Pons (tissue), 1 donor: ENCODE measurements at regions not wholly inside any gene's neighbourhood (a gene's known extent, or its start where the extent isn't known, plus 50 kb on each side); places are given as distances from the start of the nearest gene placed in this dataset.
A peak's percentile ranks its signal among the peaks of the same experiment; 100 is the strongest.

Source experiments
- DNase-seq: peaks from one replicate; pipeline ENCODE4 v3.0.0-alpha.2; 2016; ENCODE audit warnings: low spot score

DNA sequence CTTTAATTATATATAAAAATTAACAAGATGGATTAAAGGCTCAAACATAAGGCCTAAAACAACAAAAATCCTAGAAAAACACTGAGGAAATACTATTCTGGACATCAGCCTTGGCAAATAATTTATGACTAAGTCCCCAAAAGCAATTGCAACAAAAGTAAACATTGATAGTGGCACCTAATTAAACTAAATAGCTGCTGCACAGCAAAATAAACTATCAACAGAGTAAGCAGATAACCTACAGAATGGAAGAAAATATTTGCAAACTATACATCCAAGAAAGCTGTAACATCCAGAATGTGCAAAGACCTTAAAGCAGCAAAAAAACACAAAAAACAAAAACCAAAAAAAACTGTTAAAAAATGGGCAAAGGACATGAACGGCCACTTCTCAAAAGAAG is 384.0 kb upstream of the SEMA3D start:
- no peak for DNase-seq

DNA sequence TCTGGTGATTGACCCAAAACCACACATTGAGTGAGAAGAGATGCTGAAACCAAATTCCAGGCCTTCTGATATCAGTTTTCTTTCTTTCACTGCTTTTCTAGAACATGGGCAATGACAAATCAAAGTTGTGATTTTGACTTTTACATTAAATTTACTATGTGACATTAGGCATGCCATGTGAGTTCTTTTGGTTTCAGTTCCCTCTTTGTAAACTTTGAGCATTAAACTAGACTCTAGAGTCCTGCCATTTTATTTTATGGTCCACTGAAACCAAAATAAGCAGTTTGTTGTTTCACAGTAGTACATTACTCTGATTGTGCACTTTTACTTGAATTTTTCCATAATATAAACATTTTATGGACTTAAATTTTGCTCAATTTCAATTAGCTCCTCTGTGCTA is 381.1 kb upstream of the SEMA3D start:
- no peak for DNase-seq

DNA sequence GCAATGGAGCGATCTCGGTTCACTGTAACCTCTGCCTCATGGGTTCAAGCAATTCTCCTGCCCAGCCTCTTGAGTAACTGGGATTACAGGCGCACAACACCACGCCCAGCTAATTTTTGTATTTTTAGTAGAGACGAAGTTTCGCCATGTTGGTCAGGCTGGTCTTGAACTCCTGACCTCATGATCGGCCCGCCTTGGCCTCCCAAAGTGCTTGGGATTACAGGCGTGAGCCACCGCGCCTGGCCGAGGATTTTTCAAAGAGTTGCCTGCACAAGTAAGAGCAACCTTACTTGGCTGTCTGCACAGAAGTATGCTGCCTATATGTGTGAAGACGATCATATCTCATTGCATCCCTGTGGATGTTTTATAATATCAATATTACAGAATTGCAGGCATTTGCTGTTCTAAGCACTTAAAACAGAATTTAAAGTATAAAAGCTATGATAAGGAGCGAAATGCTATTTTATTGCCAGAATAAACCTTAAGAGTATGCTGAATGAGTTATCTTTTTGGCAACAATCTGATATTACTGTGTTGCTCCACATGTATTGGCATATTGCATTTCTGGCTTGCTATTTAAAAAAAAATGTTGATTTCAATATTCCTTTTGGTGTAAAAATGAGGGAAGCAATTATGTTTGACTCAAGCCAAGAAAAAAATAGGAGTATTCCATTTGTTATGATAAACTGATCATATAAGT is 379.4 kb upstream of the SEMA3D start:
- DNase-seq, result no peak

DNA sequence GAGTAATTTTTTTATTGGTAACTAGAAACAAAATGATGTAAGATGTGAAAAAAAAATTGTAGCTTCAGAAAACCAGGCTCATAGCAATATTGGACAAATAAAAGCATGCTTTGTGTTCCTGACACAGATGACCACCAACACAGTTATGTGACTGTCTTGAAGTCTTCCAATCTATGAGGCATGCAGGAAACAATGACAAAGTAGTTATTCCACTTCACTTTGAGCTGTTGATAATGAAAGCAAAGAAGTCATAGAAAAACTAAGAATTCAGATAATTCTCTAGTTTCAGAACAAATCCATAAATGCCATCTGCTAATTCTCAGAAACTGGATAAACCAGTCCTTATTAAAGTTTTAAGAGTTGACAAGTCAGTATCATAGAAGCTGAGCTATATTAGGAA is 378.4 kb upstream of the SEMA3D start:
- DNase-seq, result peak; percentile 15

DNA sequence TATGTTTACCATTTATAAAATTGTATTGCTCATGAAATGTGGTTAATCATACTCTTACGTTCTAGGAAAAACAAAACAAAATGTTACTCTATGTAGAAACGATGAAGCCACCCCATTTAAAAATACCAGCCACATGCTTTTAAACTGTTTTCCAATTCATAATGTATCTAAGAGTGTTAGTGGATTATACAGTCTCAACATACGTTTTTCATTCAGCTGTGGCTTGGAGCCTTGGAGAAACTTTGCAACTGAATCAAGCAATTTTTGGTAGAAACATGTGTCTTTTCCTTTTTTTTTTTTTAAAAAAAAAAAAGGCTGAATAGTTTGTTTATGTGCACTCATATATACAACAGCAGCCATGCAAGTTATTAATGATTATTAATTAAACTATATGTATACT is 378.0 kb upstream of the SEMA3D start:
- no peak for DNase-seq

DNA sequence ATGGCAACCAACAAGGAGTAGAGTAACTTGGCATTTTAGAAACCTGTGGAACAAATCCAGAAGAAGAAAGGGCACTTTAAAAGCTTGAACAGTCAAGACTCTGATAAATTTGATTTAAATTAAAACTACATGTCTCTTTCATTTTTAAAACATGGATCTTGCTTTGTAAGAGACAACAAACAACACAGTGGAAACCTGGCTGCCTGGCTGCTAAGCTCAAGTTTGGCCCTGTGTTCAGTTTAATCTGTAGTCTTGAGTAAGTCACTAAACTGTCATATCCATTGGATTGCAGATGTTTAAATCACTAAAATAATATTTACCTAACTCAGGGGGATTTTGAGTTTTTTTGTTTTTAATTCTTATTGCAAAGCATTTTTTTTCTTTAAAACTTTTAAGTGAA is 374.9 kb upstream of the SEMA3D start:
- DNase-seq, result no peak

DNA sequence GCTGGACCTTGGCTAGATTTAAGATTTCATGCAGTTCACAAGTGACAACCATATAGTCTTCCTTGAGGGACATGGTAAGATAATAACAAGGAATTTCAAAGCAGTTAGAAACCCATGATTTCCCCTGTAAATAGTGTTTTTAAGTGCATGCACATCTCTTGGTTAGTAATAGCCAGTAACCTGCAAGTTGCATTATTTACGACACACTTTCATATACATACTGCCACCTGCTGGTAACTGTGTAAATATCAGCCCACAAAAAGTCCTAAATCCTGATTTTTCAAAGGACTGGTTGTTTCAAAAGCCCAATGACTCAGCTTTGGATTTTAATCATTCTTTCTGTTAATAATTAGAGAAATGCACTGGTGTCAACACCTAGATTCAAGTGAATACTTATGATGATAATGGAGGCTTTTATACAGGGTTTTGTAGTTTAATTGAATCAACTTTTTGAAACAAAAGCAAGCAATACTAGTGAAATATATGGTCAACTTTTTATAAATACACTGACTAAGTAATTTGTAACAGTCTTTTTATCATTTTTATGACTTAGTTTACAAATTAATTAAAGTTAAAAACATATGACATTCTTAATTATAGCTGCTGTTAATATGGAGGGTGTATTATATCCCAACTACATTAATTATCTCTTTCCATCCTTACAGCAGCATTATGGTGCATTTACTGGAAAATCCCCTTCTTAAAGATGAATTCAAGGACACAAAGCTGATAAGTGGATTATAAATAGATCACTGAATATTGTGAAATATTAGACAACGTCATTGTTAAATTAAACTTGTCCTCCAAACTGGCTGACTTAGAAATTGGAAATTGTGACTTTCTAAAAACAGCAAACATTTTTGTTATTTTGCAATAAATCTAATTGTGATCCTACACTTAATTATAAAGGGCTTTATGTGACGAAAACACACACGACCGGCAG is 367.7 kb upstream of the SEMA3D start:
- DNase-seq, result peak; percentile 79

DNA sequence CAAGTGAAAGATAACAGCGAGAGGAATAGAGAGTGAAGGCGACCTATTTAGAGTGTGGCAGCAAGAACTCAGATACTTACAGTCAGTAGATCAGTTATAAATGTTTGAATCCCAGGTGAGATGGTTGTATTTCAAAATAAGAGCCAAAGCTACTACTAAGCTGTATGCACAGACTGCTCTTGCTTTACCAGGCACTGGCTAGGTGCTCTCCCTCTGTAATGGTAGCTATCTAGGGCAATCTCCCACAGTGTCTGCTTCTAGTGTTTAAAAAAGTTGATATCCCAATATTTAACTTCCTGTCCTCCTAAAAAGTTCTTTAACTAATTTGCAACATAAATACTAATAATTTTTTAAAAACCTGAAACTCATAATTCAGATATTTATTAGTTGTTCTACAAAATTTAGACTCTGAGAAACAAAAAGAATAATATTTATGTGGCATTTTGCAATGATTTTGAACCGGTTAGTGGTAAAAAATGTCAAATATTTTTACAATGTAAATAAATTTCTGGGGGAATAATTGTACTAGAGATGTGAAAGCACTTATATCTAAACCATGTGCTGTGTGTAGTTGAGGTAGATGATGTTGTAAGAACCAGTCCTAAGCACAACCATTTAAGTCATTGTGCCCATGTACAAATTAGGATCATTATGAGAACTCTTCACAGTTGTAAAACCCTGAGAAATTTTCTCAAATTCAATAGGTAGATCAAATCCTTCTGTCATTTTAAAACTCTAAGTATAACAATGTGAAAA is 349.3 kb upstream of the SEMA3D start:
- DNase-seq, result no peak

DNA sequence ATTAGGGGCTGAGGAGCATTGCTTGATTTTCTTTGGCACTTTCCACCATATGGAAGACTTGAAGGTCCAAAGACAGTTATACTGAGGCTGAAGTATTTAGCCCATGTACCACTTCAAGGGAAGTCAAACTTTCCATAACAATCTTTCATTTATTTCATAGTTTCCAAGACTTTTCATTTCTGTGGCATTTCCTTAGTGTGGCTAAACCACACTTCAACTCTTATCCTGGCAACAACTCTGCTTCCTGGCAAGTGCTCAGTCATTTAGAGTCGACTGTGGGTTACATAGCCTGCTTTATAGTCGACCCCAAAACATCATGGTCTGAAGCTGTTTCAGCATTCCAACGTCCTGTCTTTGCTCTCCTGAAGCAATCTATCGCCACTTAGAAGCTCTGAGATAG is 343.0 kb upstream of the SEMA3D start:
- no peak for DNase-seq

DNA sequence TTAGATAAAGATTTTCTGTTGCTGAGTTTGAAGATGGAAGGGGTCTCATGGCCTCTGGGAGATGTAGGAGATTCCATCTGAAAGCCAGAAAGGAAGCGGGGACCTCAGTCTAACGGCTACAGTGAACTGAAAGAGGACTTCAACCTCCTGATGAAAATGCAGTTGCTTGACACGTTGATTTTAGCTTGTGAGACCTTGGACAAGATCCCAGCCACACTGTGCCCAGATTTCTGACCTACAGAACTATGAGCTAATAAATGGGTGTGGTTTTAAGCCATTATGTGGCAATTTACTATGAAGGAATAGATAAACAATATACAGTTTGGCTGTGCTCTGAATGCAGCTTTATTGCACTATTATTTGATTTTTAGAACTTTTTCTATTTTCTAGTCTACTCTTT is 342.3 kb upstream of the SEMA3D start:
- DNase-seq, result no peak

DNA sequence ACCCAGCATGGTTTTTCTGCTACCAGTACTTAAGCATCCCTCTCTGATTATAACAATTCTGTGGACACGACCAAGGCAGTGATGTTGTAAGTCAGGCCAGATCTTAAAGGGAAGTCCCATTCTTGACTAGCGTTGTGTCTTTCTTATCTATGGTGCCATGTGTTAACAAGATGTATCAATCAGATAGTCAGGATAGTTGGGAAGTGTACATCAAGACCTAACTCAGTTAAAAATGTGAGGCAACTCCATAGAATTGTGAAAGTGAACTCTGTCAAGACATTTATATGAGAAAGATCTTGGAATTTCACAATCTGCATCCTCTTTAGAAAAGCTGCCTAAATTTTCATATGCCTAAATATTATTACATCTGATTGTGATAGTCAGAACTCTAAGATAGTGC is 341.7 kb upstream of the SEMA3D start:
- no peak for DNase-seq

DNA sequence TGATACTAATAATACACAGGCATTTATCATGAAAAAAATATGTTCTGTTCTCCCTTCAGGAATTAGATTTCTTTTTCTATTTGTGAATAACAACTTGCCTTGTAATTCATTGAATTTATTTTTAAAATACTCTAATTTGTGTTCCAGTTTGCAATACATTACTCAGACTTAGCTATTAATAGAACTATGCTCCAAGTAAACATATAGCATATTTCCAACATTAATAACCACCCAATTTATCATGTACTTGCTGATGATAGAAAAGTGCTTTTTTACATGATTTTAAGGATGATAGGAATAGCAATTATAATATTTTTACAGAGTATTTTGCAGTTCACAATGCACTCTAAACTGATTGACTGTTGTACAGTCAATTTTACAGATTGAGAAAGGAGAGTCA is 338.8 kb upstream of the SEMA3D start:
- no peak for DNase-seq

DNA sequence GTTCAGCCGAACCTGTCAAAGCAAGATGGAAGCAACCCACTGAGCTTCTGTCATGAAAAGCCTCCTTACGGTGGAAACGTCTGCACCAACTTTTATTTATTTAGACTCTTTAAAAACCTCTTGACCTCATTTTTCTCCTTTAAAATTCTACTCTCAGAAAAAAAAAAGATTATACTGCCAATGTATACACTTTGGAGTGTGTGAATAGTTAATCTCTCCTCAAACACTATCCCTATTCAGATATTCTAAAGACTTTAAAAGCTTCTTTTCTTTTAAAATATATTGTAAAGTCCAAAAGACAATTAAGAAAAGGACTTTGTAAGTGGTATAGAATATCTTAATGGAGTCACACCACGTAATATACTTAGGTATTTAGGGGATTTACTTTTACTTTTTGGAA is 335.2 kb upstream of the SEMA3D start:
- no peak for DNase-seq

DNA sequence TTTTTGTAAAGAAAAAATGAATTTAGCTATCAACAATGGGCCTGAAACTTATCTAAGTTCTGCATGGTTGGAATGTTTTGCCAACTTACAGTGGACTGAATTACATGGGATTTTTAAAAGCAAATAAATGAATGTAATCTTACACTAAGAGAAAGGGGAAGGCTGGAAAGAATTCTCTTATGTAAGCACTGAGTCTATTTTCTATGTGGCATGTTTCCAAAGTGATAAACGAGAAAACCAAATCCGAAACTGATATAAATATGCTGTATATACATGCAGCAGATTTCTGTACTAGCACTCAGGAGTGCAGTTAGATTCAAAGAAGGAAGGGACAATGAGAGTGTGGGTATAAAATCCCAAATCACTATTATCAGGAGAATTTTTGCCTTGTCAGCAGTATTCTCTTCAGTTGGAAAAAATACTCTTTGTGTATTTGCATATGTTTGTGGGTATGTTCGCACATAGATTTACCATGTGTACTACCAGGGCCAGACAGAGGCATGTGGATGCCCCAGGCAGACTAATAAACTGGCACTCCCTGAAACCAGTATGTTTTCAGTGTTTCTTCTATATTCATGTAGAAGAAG is 334.3 kb upstream of the SEMA3D start:
- DNase-seq, result no peak

DNA sequence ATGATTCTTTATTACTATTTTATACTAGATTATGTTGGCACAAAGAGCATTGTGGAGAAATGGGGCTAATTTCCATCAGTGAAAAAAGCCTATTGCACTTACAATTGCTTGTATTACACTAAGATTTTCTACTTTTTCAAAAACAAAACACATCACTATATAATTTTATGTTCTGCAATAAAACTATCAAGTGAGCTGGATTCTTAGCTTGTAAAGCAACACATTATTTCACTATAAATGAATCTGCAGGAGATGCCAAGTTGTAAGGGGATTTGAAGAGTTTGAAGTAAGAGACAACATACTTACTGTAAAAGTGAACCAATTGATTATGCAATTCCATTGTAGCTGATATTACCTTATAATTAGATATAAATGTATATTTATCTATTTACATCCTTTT is 333.3 kb upstream of the SEMA3D start:
- no peak for DNase-seq

DNA sequence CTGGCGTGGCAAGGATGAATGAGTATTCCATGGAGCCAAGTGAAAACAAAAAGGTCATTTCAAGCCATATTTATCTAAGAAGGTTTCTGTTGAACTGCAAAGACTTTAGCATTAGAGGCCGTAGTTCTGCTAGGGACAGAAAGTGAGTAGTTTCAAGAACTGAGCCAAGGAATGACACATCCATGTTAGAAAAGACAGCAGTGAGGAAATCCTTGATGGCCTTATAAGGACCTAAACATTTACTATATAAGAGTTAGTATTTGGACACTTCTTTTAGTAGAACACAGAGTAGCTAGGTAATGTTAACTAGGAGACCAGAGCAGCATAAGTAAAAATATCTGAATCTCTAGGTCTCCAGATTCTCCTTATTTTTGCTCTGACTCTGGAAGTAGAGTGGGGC is 329.8 kb upstream of the SEMA3D start:
- no peak for DNase-seq

DNA sequence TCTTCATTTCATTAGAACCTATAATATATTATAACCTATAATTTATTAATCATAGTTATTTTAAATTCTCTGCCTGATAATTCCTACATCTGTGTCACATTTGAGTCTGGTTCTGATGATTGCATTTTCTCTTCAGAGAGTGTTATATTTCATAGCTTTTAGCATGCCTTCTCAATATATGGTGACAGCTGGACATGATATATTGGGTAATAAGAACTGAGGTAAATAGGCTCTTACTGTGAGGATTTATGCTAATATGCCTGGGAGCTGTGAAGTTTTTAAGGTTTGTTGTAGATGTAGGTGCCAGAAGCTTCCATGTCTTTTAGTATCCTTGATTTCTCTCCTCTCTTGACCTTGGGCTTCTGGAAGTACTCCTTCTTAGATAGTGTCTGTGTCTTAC is 325.9 kb upstream of the SEMA3D start:
- no peak for DNase-seq

DNA sequence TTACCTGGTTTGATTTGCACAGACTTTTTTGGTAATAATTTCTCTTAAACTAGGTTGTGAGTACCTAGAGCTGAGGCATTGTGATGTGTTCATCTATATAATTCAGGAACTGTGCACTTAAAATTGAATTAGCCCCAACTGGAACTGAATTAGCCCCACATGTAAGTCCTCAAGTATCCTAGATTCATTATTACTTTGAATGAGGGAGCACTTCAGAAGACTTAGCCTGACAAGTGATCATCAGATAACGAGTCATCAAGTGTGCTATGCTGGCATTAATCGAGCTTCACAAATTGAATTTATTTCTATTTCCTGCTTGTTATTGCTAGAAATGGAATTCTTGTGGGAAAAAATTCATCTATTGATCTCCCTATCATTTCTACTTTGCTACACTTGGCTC is 323.4 kb upstream of the SEMA3D start:
- no peak for DNase-seq

DNA sequence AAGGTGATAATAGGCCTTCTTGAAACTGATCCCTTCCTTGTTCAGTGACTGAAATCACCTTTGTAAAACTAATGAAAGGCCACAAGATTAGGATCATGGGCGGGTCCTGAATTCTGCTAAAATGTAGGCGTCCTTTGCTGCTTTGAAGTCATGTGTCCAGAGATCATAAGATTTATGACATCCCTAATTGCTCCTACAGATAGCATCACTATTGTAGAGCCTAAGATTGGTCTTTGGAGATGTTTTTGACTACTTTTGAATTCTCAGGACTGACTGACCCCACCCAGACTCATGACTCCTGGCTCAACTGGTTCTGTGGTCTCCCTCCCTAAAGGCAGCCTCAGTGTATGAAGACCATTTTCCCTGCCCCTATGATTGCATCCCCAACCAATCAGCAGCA is 322.6 kb upstream of the SEMA3D start:
- no peak for DNase-seq

DNA sequence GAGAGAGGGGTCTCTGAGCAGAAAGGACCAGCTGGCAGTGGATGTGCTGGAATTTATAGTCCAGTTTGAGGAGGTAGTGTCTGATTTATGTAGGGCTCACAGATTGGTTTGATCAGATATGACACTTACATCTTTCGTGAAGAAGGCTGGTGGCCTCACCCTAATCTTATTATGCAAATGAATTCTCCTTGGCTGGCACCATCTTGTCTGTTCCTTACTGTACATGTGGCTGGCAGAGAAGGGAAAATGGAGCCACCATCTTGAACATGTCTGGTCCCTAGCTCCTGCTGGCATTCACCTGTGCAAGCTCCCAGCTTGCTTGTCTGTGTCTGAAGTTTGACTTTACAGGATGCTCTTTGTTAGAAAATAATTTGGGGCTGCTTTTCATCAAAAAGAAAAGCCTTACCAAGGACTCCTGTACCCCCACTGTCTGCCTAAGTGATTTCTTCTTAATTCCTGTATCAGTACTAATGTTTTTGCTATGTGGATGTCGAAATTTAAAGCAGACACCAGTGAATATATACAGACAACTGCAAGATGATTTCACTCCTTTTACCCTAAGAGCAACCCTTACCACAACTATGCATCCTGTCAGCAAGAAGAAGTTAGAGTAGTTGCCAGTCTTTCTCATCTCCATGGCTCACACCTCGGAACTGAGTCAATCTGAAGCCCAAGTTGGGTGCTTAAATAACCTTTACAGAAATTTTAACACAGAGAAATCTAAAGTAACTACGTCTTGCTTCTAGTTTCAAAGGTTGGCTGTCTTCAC is 322.0 kb upstream of the SEMA3D start:
- DNase-seq, result no peak

DNA sequence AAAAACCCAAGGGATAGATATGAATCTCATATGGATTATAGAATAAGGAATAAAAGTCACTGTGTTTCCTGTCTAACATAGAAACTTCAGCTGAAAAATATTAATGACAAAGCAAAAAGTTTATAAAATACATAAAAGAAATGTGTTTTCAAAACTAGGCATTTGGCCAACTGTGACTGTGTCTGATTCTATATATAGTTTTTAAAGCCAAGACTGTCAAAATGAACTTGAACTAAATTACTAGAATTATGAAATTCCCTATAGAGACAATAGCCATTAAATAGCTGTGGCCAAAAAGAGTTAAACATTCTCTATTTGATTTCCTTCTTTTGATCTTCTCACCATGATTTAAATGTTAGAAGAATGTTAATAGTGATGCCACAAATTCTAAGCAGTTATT is 311.2 kb upstream of the SEMA3D start:
- no peak for DNase-seq

DNA sequence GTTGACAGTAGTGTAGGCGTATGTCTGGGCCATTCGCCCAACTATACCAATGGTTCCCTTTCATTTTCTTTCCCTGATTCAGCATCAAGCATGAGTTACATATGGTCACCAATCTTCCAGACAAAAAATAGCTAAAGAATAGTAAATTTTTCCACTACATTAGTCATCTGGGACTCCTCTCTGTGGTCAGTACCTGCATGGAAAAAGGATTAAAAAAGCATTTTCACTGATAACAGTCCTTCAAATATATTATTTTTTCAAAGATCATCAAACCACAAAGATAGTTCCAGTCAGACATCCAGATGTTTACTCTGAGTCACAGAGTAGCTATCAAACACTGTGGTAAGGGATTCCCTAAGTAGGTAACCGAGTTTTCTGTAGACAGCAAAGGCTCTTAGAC is 302.6 kb upstream of the SEMA3D start:
- DNase-seq, result no peak
